ENCODE measurements at regions not wholly inside any gene's neighbourhood (a gene's known extent, or its start where the extent isn't known, plus 50 kb on each side); places are given as distances from the start of the nearest gene placed in this dataset.
"Not testable (repeated sequence)": the region's sequence is repeated elsewhere in the genome, so short reads cannot be mapped to it uniquely, and the experiment has no call there.

- DNase-seq: no peak
These were observed 327.8 kb upstream of the USP24 start for GRCh38 chr1:55542901-55543504.

GRCh38 chr1:55541296-55541695, 326.1 kb upstream of the USP24 start:
- no peak for DNase-seq

DNA sequence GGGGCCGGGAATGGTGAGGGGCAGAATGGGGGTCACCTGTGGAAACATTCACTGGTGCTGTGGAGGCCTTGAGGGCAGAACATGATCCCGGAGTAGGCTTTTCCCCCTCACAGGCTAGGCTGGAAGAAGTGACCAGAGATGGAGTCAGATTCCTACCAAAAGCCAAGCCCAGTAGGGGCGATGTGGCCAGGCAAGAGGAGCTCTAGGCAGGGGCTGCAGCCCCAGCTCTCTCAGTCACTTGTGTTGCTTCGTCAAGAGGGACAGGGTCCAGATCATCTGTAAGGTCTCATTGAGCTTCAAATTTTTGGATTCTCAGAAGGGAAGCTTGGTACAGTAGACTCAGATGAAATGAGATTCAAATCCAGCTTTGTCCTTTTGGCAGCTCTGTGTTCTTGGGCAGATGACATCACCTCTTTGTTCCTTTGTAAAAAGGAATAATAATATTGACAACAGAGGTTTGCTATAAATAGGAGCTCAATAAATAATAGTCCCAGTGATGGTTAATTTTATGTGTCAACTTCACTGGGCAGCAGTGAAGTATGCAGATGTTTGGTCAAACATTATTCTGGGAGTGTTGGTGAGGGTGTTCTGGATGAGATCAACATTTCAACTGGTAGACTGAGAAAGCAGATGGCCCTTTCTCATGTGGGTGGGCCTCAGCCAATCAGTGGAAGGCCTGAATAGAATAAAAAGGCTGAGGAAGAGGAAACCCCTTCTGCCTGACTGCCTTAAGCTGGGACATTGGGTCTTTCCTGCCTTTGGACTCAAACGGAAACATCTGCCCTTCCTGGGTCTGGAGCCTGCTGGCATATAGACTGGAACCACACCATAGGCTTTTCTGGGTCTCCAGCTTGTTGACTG, 324.7 kb upstream of the USP24 start:
- no peak for DNase-seq

- no peak for DNase-seq
These were observed 323.3 kb upstream of the USP24 start for GRCh38 chr1:55538428-55538827.

- no peak for DNase-seq
These were observed 321.3 kb upstream of the USP24 start for GRCh38 chr1:55536545-55536865.

GRCh38 chr1:55535724-55536544, 320.8 kb upstream of the USP24 start:
- DNase-seq: no peak

GRCh38 chr1:55534565-55535121, 319.5 kb upstream of the USP24 start:
- no peak for DNase-seq

GRCh38 chr1:55531644-55532043, 316.5 kb upstream of the USP24 start:
- no peak for DNase-seq

- DNase-seq: no peak
These were observed 315.8 kb upstream of the USP24 start for GRCh38 chr1:55530749-55531478.

DNA sequence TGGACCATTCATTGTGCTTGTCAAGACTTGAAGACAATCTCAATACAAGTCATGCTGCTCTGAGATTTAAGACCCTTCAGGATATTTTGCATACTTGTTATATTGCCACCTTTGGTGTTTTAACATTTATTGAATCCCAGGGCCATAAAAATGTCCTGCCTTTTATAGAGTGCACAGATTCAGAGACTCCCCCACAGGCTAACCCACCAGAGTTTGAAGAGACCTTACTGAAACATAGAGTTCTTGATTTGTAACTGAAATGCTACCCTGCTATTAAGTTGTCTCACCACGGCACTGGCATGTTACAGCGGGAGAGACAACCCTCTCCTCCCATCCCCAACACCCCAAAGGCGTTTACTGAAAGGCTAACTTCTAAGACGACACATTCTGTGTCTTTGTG, 313.9 kb upstream of the USP24 start:
- DNase-seq: no peak

DNA sequence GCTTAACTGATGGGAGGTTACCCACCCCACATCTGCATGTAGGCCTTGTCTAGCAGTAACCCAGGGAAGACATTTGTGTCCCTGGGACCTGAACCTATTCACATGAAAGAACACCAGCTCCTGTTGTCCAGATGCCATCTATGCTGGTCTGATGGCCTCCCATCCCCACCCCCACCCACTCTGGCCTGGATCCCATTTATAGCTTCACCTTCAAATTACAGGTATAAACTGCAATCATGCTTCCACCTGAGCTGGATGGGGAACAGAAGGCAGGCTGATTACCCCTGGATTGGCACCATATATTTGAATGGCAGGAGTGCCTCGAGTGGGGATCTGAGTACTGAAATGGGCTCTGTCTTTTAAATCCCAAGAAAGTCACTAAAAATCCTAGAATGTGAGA, 312.7 kb upstream of the USP24 start:
- no peak for DNase-seq

- DNase-seq: no peak
These were observed 311.6 kb upstream of the USP24 start for GRCh38 chr1:55526716-55527115.

- DNase-seq: no peak
These were observed 308.8 kb upstream of the USP24 start for GRCh38 chr1:55524006-55524405.

GRCh38 chr1:55522982-55523381, 307.8 kb upstream of the USP24 start:
- DNase-seq: no peak

DNA sequence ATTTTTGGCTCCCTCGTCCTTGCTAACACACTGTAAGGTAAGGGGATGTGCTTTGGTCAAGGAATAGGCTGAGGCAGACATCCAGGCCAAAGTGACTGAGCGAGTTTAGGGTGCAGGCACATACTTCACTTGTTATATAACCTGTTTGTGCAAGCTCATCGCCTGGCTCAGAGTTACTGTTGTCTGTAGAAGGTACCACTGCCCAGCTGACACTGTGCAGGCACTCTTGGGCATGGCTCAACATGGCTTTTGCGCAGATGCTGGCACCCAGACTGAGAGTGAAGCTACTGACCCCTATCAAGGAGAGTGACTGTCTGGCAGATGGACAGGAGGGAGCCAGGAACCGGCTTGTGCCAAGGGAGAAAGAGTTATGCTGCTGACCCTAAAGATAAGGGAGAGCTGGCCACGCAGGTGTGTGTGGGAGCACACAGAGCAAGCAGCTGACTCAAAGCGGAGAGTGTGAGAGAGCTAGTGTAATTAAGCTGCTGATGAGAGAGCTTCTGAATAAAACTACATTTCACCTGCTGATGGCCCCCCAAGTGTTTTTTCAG, 307.3 kb upstream of the USP24 start:
- DNase-seq: no peak

- no peak for DNase-seq
These were observed 305.7 kb upstream of the USP24 start for GRCh38 chr1:55520861-55521260.

DNA sequence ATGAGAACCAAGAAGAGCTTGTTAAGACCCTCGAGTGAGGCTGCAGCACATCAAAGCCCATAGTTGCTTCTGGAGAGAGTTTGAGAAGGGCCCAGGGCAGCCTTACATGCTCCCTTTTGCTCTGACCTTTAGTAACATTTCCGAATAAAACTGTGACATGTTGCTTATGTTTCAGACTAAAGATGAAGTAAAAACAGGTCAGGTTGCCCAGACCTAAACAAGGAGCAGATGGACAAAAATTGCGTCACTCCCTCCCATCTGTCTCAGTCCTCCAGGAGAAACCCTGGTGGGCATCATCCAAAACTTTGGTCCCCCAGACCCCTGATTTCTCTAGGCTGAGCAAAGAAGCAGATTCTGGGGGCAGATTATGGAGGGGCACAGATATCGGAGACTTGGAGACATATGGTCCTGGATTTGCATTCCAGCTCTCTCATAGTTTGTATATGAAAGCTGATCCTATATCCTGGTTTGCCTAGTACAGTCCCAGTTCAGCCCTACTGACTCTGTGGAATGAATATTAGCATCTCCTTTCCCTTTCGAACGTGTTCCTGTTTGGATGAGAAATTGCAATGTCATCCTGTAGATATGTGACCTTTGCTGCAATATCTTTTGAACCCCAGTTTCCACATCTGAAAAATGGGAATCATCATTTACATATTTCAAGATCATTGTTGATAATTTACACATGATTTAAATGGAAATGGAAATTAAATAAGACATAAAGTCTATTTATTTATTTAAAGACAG, 304.9 kb upstream of the USP24 start:
- DNase-seq: no peak

DNA sequence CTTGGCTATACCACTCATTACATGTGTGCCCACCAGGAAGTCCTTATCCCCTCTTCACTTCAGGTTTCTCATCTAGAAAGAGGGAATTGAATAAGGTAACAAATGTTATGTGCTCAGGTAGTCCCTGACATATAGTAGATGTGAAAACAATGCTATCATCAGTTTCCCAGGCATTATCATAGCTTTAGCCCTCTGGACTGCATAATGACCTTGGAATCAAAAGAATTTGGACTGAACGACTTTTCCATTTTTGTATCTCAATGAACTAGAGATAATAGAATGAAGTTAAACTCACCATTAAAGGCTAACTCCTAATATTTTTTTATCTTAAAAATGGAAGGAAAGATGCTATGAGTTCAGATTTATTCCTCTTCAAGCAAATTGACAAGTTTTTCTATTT, 304.1 kb upstream of the USP24 start:
- DNase-seq: no peak

- DNase-seq: no peak
These were observed 301.9 kb upstream of the USP24 start for GRCh38 chr1:55517036-55517435.

DNA sequence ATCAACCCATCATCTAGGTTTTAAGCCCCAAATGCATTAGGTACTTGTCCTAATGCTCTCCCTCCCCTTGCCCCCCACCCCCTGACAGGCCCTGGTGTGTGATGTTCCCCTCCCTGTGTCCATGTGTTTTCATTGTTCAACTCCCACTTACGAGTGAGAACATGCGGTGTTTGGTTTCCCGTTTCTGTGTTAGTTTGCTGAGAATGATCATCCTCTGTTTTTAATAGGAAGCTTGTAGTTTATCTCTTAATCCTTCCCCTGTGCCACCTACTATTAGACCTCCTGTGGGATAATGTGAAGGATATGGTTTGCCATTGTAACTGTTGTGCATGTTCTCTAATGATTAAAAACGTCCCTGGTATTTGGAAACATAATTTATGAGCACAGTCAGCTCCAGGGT, 299.4 kb upstream of the USP24 start:
- DNase-seq: not testable (repeated sequence)

GRCh38 chr1:55512466-55512865, 297.3 kb upstream of the USP24 start:
- no peak for DNase-seq

- DNase-seq: no peak
These were observed 292.4 kb upstream of the USP24 start for GRCh38 chr1:55507578-55507931.
